ENCODE measurements at regions not wholly inside any gene's neighbourhood (a gene's known extent, or its start where the extent isn't known, plus 50 kb on each side); places are given as distances from the start of the nearest gene placed in this dataset.
"Not testable (repeated sequence)": the region's sequence is repeated elsewhere in the genome, so short reads cannot be mapped to it uniquely, and the experiment has no call there.

GRCh38 chr6:17212546-17213371 is 68.4 kb upstream of the RBM24 start (continued):
- TF ChIP-seq POLR2AphosphoS5 (IDR thresholded peaks at IDR 0.05) (no peak), SMC3 (conservative IDR thresholded peaks at IDR 0.05; ENCODE audit: poor library complexity) (no peak), MXI1 (conservative IDR thresholded peaks at IDR 0.05; ENCODE audit: poor library complexity, severe bottlenecking) (no peak), TAF1 (IDR thresholded peaks at IDR 0.05; ENCODE audit: low read depth) (no peak), RAD21 (conservative IDR thresholded peaks at IDR 0.05) (no peak)

- H4K20me1 ChIP-seq (ENCODE audit: insufficient read depth) = no peaks in the 10 kb centered on the region
- H3K9ac ChIP-seq (ENCODE audit: low read length) = no peak overlapping the region
- no peaks in the 10 kb centered on the region for H3K36me3 ChIP-seq (ENCODE audit: insufficient read depth, low read length)
- H3F3A ChIP-seq (ENCODE audit: insufficient read depth, low read length, poor library complexity, severe bottlenecking) = no peaks in the 10 kb centered on the region
- H2AFZ ChIP-seq (ENCODE audit: low read depth, low read length) = no peak overlapping the region
- TF ChIP-seq TAF1 (IDR thresholded peaks at IDR 0.05; ENCODE audit: low read depth) (no peak), EZH2 (IDR thresholded peaks at IDR 0.05; ENCODE audit: borderline replicate concordance, insufficient read depth, low read length, poor library complexity, severe bottlenecking) (no peak), RAD21 (conservative IDR thresholded peaks at IDR 0.05) (no peak)
- H3K27ac ChIP-seq (ENCODE audit: low read length) = no peak overlapping the region
- H3K4me2 ChIP-seq (ENCODE audit: low read length) = no peak overlapping the region
- H3K9me3 ChIP-seq (ENCODE audit: low read length) = no peaks in the 10 kb centered on the region
- H3K27me3 ChIP-seq (ENCODE audit: insufficient read depth, low read depth, low read length) = no peaks in the 10 kb centered on the region
- H3K4me3 ChIP-seq (ENCODE audit: low read length) = no peak overlapping the region
- no peaks in the 10 kb centered on the region for H3K79me2 ChIP-seq (replicated peaks; ENCODE audit: insufficient read depth, low read length)
- no peaks in the 10 kb centered on the region for H3K9me2 ChIP-seq (ENCODE audit: insufficient read depth, low read length)
Observed at GRCh38 chr6:17214106-17214505, 67.1 kb upstream of the RBM24 start.

- H3K4me2 ChIP-seq (ENCODE audit: low read length); H3K27ac ChIP-seq (ENCODE audit: low read length); H2AFZ ChIP-seq (ENCODE audit: low read depth, low read length); H3K9me3 ChIP-seq (ENCODE audit: low read length); H3K9me2 ChIP-seq (ENCODE audit: insufficient read depth, low read length); H3K9ac ChIP-seq (ENCODE audit: low read length); H4K20me1 ChIP-seq (ENCODE audit: insufficient read depth); H3K27me3 ChIP-seq (ENCODE audit: insufficient read depth, low read depth, low read length); H3K36me3 ChIP-seq (ENCODE audit: insufficient read depth, low read length); H3K79me2 ChIP-seq (replicated peaks; ENCODE audit: insufficient read depth, low read length); H3K4me3 ChIP-seq (ENCODE audit: low read length); H3F3A ChIP-seq (ENCODE audit: insufficient read depth, low read length, poor library complexity, severe bottlenecking): not testable (repeated sequence)
Observed at GRCh38 chr6:17216972-17217371, 64.2 kb upstream of the RBM24 start.

- Histone ChIP-seq H3K9me3 (ENCODE audit: low read length) (no peaks in the 10 kb centered on the region), H3F3A (ENCODE audit: insufficient read depth, low read length, poor library complexity, severe bottlenecking) (no peaks in the 10 kb centered on the region), H3K27me3 (ENCODE audit: insufficient read depth, low read depth, low read length) (no peaks in the 10 kb centered on the region), H3K79me2 (replicated peaks; ENCODE audit: insufficient read depth, low read length) (no peaks in the 10 kb centered on the region), H4K20me1 (ENCODE audit: insufficient read depth) (no peaks in the 10 kb centered on the region), H3K4me2 (ENCODE audit: low read length) (no peak overlapping the region), H3K9me2 (ENCODE audit: insufficient read depth, low read length) (no peaks in the 10 kb centered on the region), H2AFZ (ENCODE audit: low read depth, low read length) (no peak overlapping the region), H3K9ac (ENCODE audit: low read length) (no peak overlapping the region), H3K4me3 (ENCODE audit: low read length) (no peak overlapping the region), H3K27ac (ENCODE audit: low read length) (no peak overlapping the region), H3K36me3 (ENCODE audit: insufficient read depth, low read length) (no peaks in the 10 kb centered on the region)
- TF ChIP-seq CTCF (IDR thresholded peaks at IDR 0.05; ENCODE audit: poor library complexity, severe bottlenecking) = no peak
- no peak for TF ChIP-seq TAF1 (IDR thresholded peaks at IDR 0.05; ENCODE audit: low read depth)
- no peak for TF ChIP-seq RAD21 (conservative IDR thresholded peaks at IDR 0.05)
- no peak for TF ChIP-seq MXI1 (conservative IDR thresholded peaks at IDR 0.05; ENCODE audit: poor library complexity, severe bottlenecking)
- no peak for TF ChIP-seq POLR2AphosphoS5 (IDR thresholded peaks at IDR 0.05)
- no peak for TF ChIP-seq SMC3 (conservative IDR thresholded peaks at IDR 0.05; ENCODE audit: poor library complexity)
- TF ChIP-seq EP300 (conservative IDR thresholded peaks at IDR 0.05; ENCODE audit: poor library complexity, severe bottlenecking) = no peak
- no peak for TF ChIP-seq EZH2 (IDR thresholded peaks at IDR 0.05; ENCODE audit: borderline replicate concordance, insufficient read depth, low read length, poor library complexity, severe bottlenecking)
- no peak for TF ChIP-seq REST (IDR thresholded peaks at IDR 0.05; ENCODE audit: borderline replicate concordance)
Observed at GRCh38 chr6:17218023-17218748, 63.0 kb upstream of the RBM24 start.
